ENCODE measurements at regions not wholly inside any gene's neighbourhood (a gene's known extent, or its start where the extent isn't known, plus 50 kb on each side); places are given as distances from the start of the nearest gene placed in this dataset.
"Not testable (repeated sequence)": the region's sequence is repeated elsewhere in the genome, so short reads cannot be mapped to it uniquely, and the experiment has no call there.

GRCh38 chr5:68680366-68680765, 413.4 kb upstream of the SLC30A5 start:
- DNase-seq: no peak

- no peak for DNase-seq
Measured at GRCh38 chr5:68681929-68682328, 411.9 kb upstream of the SLC30A5 start.

- no peak for DNase-seq
Measured at GRCh38 chr5:68682400-68683160, 411.2 kb upstream of the SLC30A5 start.

- no peak for DNase-seq
Measured at GRCh38 chr5:68683632-68684036, 410.2 kb upstream of the SLC30A5 start.

- no peak for DNase-seq
Measured at GRCh38 chr5:68685863-68686262, 408.0 kb upstream of the SLC30A5 start.

- no peak for DNase-seq
Measured at GRCh38 chr5:68688547-68688946, 405.3 kb upstream of the SLC30A5 start.

- no peak for DNase-seq
Measured at GRCh38 chr5:68689010-68689409, 404.8 kb upstream of the SLC30A5 start.

- not testable (repeated sequence) for DNase-seq
Measured at GRCh38 chr5:68691874-68692273, 401.9 kb upstream of the SLC30A5 start.

GRCh38 chr5:68698025-68698940, 395.5 kb upstream of the SLC30A5 start:
- no peak for DNase-seq

- no peak for DNase-seq
Measured at GRCh38 chr5:68699966-68700365, 393.8 kb upstream of the SLC30A5 start.

- no peak for DNase-seq
Measured at GRCh38 chr5:68707575-68707974, 386.2 kb upstream of the SLC30A5 start.

- no peak for DNase-seq
Measured at GRCh38 chr5:68708156-68708841, 385.5 kb upstream of the SLC30A5 start.

GRCh38 chr5:68708842-68709170, 385.0 kb upstream of the SLC30A5 start:
- no peak for DNase-seq

GRCh38 chr5:68709239-68709638, 384.6 kb upstream of the SLC30A5 start:
- DNase-seq: no peak

- DNase-seq: no peak
Measured at GRCh38 chr5:68710514-68710913, 383.3 kb upstream of the SLC30A5 start.

GRCh38 chr5:68711293-68712200, 382.3 kb upstream of the SLC30A5 start:
- DNase-seq: no peak

GRCh38 chr5:68714810-68715209, 379.0 kb upstream of the SLC30A5 start:
- DNase-seq: no peak

GRCh38 chr5:68720884-68721610, 372.8 kb upstream of the SLC30A5 start:
- DNase-seq: no peak

- DNase-seq: no peak
Measured at GRCh38 chr5:68722357-68722756, 371.5 kb upstream of the SLC30A5 start.

GRCh38 chr5:68725905-68726683, 367.7 kb upstream of the SLC30A5 start:
- DNase-seq: no peak

GRCh38 chr5:68727931-68728330, 365.9 kb upstream of the SLC30A5 start:
- no peak for DNase-seq
